HUES6 (cell line): ENCODE measurements at regions not wholly inside any gene's neighbourhood (a gene's known extent, or its start where the extent isn't known, plus 50 kb on each side); places are given as distances from the start of the nearest gene placed in this dataset.

Source experiments
- H3K27ac ChIP-seq: 2 replicates; pipeline ENCODE4 v1.7.0; 2013; ENCODE audit warnings: low read depth, mild to moderate bottlenecking, low read length, inconsistent platforms
- H3K27me3 ChIP-seq: 2 replicates; pipeline ENCODE4 v1.6.1; 2013; ENCODE audit warnings: low read length; ENCODE audit not compliant: control insufficient read depth, insufficient read depth
- H3K36me3 ChIP-seq: 2 replicates; pipeline ENCODE4 v1.6.1; 2013; ENCODE audit warnings: low read length; ENCODE audit not compliant: control insufficient read depth, insufficient read depth
- H3K4me1 ChIP-seq: 2 replicates; pipeline ENCODE4 v1.6.1; 2013; ENCODE audit warnings: low read length; ENCODE audit not compliant: control insufficient read depth, insufficient read depth
- H3K4me3 ChIP-seq: 2 replicates; pipeline ENCODE4 v1.5.1; 2013; ENCODE audit warnings: low read depth, low read length
- H3K9ac ChIP-seq: one replicate; pipeline ENCODE4 v1.6.1; 2013; ENCODE audit warnings: mild to moderate bottlenecking, low read length
- H3K9me3 ChIP-seq: 2 replicates; pipeline ENCODE4 v1.6.1; 2013; ENCODE audit warnings: low read depth, low read length; ENCODE audit not compliant: control insufficient read depth, insufficient read depth

- Histone ChIP-seq H3K36me3 (no peaks in the 10 kb centered on the region), H3K27ac (no peak overlapping the region), H3K9ac (no peak overlapping the region), H3K9me3 (no peaks in the 10 kb centered on the region; the same call in 1 of the 2 replicates), H3K4me3 (no peak overlapping the region), H3K4me1 (no peaks in the 10 kb centered on the region), H3K27me3 (no peaks in the 10 kb centered on the region)
Measured at GRCh38 chr16:82248677-82249076, 78.7 kb upstream of the MPHOSPH6 start.

GRCh38 chr16:82248012-82248656 is 78.1 kb upstream of the MPHOSPH6 start:
- H3K9ac ChIP-seq: no peak overlapping the region
- H3K27ac ChIP-seq: no peak overlapping the region
- no peaks in the 10 kb centered on the region for H3K4me1 ChIP-seq
- no peaks in the 10 kb centered on the region for H3K27me3 ChIP-seq
- H3K36me3 ChIP-seq: no peaks in the 10 kb centered on the region
- H3K4me3 ChIP-seq: no peak overlapping the region
- no peaks in the 10 kb centered on the region; the same call in 1 of the 2 replicates for H3K9me3 ChIP-seq

GRCh38 chr16:82242201-82242600 is 72.2 kb upstream of the MPHOSPH6 start:
- H3K4me1 ChIP-seq: no peaks in the 10 kb centered on the region
- no peak overlapping the region for H3K27ac ChIP-seq
- no peaks in the 10 kb centered on the region for H3K27me3 ChIP-seq
- H3K4me3 ChIP-seq: no peak overlapping the region
- H3K9ac ChIP-seq: no peak overlapping the region
- H3K36me3 ChIP-seq: no peaks in the 10 kb centered on the region
- H3K9me3 ChIP-seq: no peaks in the 10 kb centered on the region

- no peaks in the 10 kb centered on the region for H3K4me1 ChIP-seq
- H3K36me3 ChIP-seq: no peaks in the 10 kb centered on the region
- H3K27ac ChIP-seq: no peak overlapping the region
- no peak overlapping the region for H3K4me3 ChIP-seq
- H3K9ac ChIP-seq: no peak overlapping the region
- no peaks in the 10 kb centered on the region for H3K9me3 ChIP-seq
- no peaks in the 10 kb centered on the region for H3K27me3 ChIP-seq
Measured at GRCh38 chr16:82241469-82242052, 71.5 kb upstream of the MPHOSPH6 start.

DNA sequence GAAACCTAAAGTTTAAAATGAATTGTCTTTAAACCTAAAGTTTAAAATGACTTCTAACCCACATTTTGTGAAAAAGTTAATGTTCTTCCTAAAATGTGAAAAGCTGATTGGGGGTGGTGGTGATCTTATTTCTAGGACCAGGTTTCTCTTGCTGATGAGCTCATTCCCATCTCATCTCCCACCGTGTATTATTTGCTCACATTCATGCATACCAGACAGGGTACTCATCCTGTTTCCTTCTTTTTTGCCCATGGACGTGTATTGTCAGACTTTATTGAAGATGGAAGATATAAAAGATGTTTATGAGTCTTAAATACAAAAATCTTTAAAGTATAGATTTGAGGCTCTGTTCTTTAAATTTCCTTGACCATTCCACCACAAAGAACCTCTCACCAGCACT is 70.1 kb upstream of the MPHOSPH6 start:
- no peaks in the 10 kb centered on the region for H3K4me1 ChIP-seq
- H3K27ac ChIP-seq: no peak overlapping the region
- H3K9ac ChIP-seq: no peak overlapping the region
- H3K9me3 ChIP-seq: no peaks in the 10 kb centered on the region
- H3K27me3 ChIP-seq: no peaks in the 10 kb centered on the region
- H3K4me3 ChIP-seq: no peak overlapping the region
- no peaks in the 10 kb centered on the region for H3K36me3 ChIP-seq

DNA sequence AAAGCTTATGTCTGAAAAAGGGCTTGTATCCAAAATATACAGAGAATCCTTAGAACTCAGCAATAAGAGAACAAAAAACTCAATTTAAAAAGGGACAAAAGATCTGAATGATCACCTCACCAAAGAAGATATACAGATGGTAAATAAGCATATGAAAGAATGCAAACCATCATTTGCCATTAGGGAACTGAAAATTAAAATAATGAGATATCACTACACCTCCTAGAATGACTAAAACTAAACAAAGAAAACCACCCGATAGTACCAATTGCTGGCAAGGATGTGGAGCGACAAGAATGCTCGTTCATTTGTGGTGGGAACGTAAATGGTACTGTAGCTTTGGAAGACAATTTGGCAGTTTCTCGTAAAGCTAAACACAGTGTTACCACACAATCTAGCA is 66.9 kb upstream of the MPHOSPH6 start:
- Histone ChIP-seq H3K4me1 (no peaks in the 10 kb centered on the region), H3K27me3 (no peaks in the 10 kb centered on the region), H3K27ac (no peak overlapping the region), H3K36me3 (no peaks in the 10 kb centered on the region), H3K4me3 (no peak overlapping the region), H3K9me3 (no peaks in the 10 kb centered on the region), H3K9ac (no peak overlapping the region)

- no peaks in the 10 kb centered on the region for H3K4me1 ChIP-seq
- no peaks in the 10 kb centered on the region for H3K27me3 ChIP-seq
- no peak overlapping the region for H3K4me3 ChIP-seq
Measured at GRCh38 chr16:82236415-82236814, 66.4 kb upstream of the MPHOSPH6 start.

GRCh38 chr16:82232806-82233205 is 62.8 kb upstream of the MPHOSPH6 start:
- Histone ChIP-seq H3K27me3 (no peaks in the 10 kb centered on the region), H3K4me1 (0 out of 2 replicates have a peak, but pooled peaks cover 4% of the 10 kb centered on the region), H3K9ac (no peak overlapping the region), H3K36me3 (no peaks in the 10 kb centered on the region), H3K9me3 (no peaks in the 10 kb centered on the region), H3K27ac (no peak overlapping the region), H3K4me3 (no peak overlapping the region)

More at GRCh38 chr16:82236415-82236814, 66.4 kb upstream of the MPHOSPH6 start:
- Histone ChIP-seq H3K36me3 (no peaks in the 10 kb centered on the region), H3K27ac (no peak overlapping the region), H3K9me3 (no peaks in the 10 kb centered on the region), H3K9ac (no peak overlapping the region)

DNA sequence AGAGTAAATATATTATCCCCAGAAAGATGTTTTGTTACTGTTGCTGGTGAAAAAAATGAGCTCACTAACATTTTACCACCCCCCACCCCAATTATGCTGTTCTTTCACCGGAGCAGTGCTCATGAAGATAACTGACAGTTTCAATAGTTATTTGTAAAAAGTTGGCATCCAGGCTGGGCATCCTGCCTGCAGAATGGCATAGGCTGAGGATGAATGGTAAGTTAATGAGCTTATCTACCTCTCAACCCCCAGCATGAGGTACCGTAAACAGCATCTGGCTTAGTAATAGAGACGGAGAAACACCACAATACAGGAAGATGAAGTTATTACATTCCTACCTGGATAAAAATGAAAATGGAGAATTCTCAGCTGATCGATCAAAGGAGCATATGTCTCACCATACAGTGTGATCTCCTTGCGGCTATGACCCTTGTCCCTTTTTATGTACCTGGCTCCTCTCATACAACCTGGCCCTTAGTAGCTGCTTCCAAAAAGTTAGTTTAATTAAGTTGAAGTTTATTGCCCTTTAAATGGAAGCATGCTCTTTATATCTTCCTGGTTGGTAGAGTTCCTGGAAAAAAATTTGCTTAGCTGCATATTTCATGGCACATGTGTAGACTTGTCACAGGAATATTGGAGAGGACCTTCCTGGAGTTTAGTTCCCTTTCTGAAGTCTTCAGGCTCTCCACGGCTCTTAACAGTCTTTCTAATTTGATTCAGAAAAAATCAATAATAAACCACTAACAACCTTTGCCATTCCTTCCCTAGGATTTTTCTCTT is 61.2 kb upstream of the MPHOSPH6 start:
- Histone ChIP-seq H3K4me3 (no peak overlapping the region), H3K36me3 (no peaks in the 10 kb centered on the region), H3K4me1 (0 out of 2 replicates have a peak, but pooled peaks cover 4% of the 10 kb centered on the region), H3K9ac (no peak overlapping the region), H3K27ac (no peak overlapping the region), H3K9me3 (no peaks in the 10 kb centered on the region), H3K27me3 (no peaks in the 10 kb centered on the region)

GRCh38 chr16:82229800-82230619 is 60.0 kb upstream of the MPHOSPH6 start:
- Histone ChIP-seq H3K9ac (no peak overlapping the region), H3K27ac (no peak overlapping the region), H3K4me3 (no peak overlapping the region), H3K4me1 (0 out of 2 replicates have a peak, but pooled peaks cover 4% of the 10 kb centered on the region), H3K27me3 (no peaks in the 10 kb centered on the region), H3K36me3 (no peaks in the 10 kb centered on the region), H3K9me3 (no peaks in the 10 kb centered on the region)
